Upper lobe of right lung (tissue), 1 donor: ENCODE measurements at regions not wholly inside any gene's neighbourhood (a gene's known extent, or its start where the extent isn't known, plus 50 kb on each side); places are given as distances from the start of the nearest gene placed in this dataset.

Experiments
- ATAC-seq: fragments of 200-7000 bp; cut with Tn5 transposase; one replicate; pipeline ENCODE4 v1.9.1; 2020; ENCODE audit warnings: mild to moderate bottlenecking, moderate library complexity
- DNase-seq: peaks from one replicate; pipeline ENCODE4 v3.0.0-alpha.2; 2020
- H3K27ac ChIP-seq: fragments of 200-600 bp; one replicate; pipeline ENCODE4 v1.8.0; 2022
- H3K27me3 ChIP-seq: fragments of 200-600 bp; one replicate; pipeline ENCODE4 v1.8.0; 2022; ENCODE audit warnings: mild to moderate bottlenecking
- H3K36me3 ChIP-seq: fragments of 200-600 bp; one replicate; pipeline ENCODE4 v1.8.0; 2022
- H3K4me1 ChIP-seq: fragments of 200-600 bp; one replicate; pipeline ENCODE4 v1.8.0; 2022
- H3K4me3 ChIP-seq: fragments of 200-600 bp; one replicate; pipeline ENCODE4 v1.8.0; 2022; ENCODE audit warnings: mild to moderate bottlenecking
- H3K9me3 ChIP-seq: fragments of 200-600 bp; one replicate; pipeline ENCODE4 v1.8.0; 2022
- intact Hi-C: fragments of 100-400 bp; cut with DNase I; formaldehyde crosslinking; loops from one replicate; pipeline ENCODE4 v1.11.0; 2022
- TF ChIP-seq, protein P1 (sequence below): fragments of 200-600 bp; IDR thresholded peaks from one replicate; pipeline ENCODE4 v1.8.0; 2022; ENCODE audit warnings: antibody characterized with exemption
- donor health status: DM: no; HTN: yes; CAD: no; lungs with severe emphysema.

DNA sequence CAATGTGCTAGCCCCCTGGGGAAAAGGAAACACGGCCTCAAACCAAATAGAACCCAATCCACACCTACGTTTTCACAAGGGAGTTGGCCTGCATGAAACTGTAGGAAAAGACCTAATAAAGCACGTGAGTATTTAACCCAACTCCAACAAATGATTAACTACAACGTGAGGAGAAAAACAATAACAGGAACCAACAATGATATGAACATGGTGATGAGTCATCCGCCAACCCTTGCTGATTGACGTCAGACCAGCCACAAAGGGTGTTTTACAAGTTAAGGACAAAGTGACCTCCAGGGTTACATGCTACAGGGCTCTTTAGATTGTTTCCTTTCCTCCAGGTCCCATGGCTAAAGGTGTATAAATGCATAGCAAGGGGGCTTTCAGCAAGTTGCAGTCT is 460.5 kb downstream of the COG6 start:
- DNase-seq (no peak), ATAC-seq (peak; percentile 71)
- peak overlapping the region; percentile 40 for H3K27ac ChIP-seq
- no peaks in the 10 kb centered on the region for H3K9me3 ChIP-seq
- no peaks in the 10 kb centered on the region for H3K36me3 ChIP-seq
- intact Hi-C loops, result no loop called here
- no peaks in the 10 kb centered on the region for H3K27me3 ChIP-seq
- TF ChIP-seq, protein P1, sequence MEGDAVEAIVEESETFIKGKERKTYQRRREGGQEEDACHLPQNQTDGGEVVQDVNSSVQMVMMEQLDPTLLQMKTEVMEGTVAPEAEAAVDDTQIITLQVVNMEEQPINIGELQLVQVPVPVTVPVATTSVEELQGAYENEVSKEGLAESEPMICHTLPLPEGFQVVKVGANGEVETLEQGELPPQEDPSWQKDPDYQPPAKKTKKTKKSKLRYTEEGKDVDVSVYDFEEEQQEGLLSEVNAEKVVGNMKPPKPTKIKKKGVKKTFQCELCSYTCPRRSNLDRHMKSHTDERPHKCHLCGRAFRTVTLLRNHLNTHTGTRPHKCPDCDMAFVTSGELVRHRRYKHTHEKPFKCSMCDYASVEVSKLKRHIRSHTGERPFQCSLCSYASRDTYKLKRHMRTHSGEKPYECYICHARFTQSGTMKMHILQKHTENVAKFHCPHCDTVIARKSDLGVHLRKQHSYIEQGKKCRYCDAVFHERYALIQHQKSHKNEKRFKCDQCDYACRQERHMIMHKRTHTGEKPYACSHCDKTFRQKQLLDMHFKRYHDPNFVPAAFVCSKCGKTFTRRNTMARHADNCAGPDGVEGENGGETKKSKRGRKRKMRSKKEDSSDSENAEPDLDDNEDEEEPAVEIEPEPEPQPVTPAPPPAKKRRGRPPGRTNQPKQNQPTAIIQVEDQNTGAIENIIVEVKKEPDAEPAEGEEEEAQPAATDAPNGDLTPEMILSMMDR, result no peak
- peaks cover 4% of the 10 kb centered on the region for H3K4me1 ChIP-seq
- H3K4me3 ChIP-seq, result no peak overlapping the region

DNA sequence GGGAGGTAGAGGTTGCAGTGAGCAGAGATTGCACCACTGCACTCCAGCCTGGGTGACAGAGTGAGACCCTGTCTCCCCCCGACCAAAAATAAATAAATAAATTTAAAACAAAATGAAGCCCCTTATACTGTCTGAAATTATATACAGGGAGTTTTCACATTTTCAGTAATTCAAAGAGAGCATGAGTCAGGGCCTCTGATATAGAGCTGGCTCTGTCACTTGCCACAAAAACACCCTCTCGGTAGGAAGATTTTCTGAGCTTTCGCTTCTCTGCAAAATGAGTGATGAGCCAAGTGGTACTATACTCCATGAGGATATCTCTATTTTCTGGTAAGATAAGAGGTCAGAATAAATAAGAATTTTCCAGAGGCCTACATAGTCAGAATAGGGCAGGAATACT is 462.9 kb downstream of the COG6 start:
- intact Hi-C loops, result no loop called here

DNA sequence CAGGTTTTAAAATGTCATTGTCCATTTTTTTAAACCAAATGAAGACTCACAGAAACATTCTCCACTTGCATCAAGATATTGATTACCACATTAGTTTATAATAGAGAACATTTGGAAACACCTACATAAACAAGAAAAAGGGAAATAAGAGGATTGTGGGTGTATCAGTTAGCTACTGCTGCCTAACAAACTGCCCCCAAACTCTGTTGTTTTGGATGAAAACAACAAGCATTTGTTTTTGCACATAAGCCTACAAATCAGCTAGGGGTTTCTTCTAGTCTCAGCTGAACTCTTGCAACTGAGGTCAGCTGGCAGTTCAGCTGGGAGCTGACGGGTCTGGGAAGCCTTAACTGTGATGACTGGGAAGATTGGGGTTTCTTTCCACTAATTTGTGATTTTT is 464.4 kb downstream of the COG6 start:
- no peak overlapping the region for H3K4me3 ChIP-seq
- intact Hi-C loops, result no loop called here
- DNase-seq (no peak), ATAC-seq (no peak)
- TF ChIP-seq, protein P1, result no peak
- H3K4me1 ChIP-seq, result peaks cover 10% of the 10 kb centered on the region
- no peaks in the 10 kb centered on the region for H3K36me3 ChIP-seq
- H3K27ac ChIP-seq, result no peak overlapping the region
- no peaks in the 10 kb centered on the region for H3K9me3 ChIP-seq
- no peaks in the 10 kb centered on the region for H3K27me3 ChIP-seq

More for the DNA sequence above, 462.9 kb downstream of the COG6 start:
- Histone ChIP-seq H3K4me3 (no peak overlapping the region), H3K36me3 (no peaks in the 10 kb centered on the region), H3K9me3 (no peaks in the 10 kb centered on the region), H3K27me3 (no peaks in the 10 kb centered on the region), H3K4me1 (peaks cover 11% of the 10 kb centered on the region), H3K27ac (no peak overlapping the region)
- ATAC-seq (no peak), DNase-seq (no peak)
- TF ChIP-seq, protein P1, result no peak

DNA sequence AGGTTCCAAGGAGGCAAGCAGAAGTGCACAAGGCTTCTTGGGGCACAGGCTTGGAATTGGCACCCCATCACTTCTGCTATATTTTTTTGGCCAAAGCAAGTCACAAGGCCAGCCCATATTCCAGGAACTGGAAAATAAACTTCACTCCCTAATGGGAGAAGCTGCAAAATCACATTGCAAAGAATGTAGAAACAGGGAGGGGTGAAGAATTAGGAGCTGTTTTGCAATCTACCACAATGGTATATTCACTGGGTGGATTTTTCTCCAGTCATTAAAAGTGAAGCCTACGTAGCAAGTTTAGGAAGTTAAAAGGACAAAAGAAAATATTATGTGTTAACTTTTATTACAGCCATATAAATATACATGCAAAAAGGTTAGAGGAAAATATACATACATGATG is 464.8 kb downstream of the COG6 start:
- intact Hi-C loops, result no loop called here
- Histone ChIP-seq H3K27ac (peak overlapping the region; percentile 26), H3K4me1 (peaks cover 10% of the 10 kb centered on the region), H3K27me3 (no peaks in the 10 kb centered on the region), H3K4me3 (no peak overlapping the region), H3K9me3 (no peaks in the 10 kb centered on the region), H3K36me3 (no peaks in the 10 kb centered on the region)
- ATAC-seq, result peak; percentile 27
- TF ChIP-seq, protein P1, result no peak
- no peak for DNase-seq

DNA sequence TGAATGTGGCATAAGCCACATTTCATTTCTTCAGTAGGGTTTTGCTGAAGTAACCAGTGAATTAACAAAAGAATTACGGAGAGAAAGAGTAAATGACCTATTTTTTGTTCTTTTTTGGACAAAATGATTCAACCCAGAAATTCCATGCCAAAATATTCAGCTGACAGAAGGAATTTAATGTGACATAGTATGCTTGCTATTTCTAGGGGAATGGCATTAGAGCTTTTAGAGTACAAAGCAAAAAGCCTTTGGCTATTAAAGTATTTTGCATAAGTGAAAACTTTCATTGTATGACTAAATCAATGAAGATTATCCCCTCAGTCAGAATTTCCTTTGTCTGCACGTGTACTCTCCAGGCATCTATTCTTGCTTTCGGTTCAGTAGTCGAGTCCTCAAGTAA is 465.3 kb downstream of the COG6 start:
- H3K4me1 ChIP-seq, result peaks cover 12% of the 10 kb centered on the region
- no peaks in the 10 kb centered on the region for H3K36me3 ChIP-seq
- H3K4me3 ChIP-seq, result no peak overlapping the region
- no peak for DNase-seq
- intact Hi-C loops, result no loop called here
- H3K9me3 ChIP-seq, result no peaks in the 10 kb centered on the region
- ATAC-seq, result no peak
- no peaks in the 10 kb centered on the region for H3K27me3 ChIP-seq
- TF ChIP-seq, protein P1, result no peak
- H3K27ac ChIP-seq, result peak overlapping the region; percentile 26

DNA sequence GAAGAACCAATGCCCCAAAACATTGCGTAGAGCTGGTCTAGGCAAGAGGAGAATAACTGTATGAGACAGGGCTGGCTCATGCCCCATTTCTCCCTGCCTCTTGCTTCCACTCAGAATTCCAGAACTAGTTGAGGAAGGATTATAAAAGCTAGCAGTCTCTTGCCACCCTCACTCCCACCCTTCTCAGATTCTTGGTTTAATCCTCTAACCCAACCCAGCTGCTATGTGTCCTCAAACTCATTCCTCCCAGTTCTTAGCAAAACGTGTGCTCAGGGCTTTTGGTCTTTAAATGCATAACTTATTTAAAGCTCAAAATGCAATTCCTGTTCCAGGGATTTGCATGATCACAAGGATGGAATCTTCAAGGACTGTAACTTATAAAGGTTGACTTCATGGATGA is 466.3 kb downstream of the COG6 start:
- ATAC-seq (no peak), DNase-seq (no peak)
- Histone ChIP-seq H3K4me1 (peaks cover 12% of the 10 kb centered on the region), H3K4me3 (no peak overlapping the region), H3K27me3 (no peaks in the 10 kb centered on the region), H3K9me3 (no peaks in the 10 kb centered on the region), H3K36me3 (no peaks in the 10 kb centered on the region), H3K27ac (no peak overlapping the region)
- TF ChIP-seq, protein P1, result no peak
- intact Hi-C loops, result no loop called here
